ENCODE measurements at regions not wholly inside any gene's neighbourhood (a gene's known extent, or its start where the extent isn't known, plus 50 kb on each side); places are given as distances from the start of the nearest gene placed in this dataset.

DNA sequence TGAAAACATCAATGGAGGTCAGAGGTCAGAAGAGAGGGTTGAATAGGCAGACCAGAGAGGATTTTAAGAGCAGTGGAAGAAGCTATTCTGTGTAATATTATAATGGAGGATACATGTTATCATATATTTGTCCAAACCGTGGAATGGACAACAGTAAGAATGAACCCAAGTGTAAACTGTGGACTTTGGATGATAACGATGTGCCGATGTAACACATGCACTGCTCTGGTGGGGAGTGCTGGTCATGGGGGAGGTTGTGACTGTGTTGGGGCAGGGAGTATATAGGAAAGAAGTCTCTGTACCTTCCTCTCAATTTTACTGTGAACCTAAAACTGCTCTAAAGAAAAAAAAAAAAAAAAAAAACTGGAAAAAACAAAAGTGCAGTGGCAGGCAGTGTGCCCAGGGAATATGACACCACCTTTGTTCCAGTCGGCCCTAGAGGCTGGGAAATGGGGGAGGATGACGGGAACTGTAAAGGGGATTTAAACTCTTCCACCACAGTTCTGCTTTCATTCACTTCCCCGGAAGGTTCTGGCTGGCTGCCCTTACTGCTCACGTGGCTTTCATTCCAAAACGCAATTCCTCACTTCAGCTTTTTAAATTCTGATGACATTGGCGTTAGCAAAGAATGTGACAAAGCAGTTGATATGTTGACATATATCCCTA lies 113.7 kb upstream of the ANKRD1 start:
- Mint-ChIP-seq H3K4me1 (ENCODE audit: low read depth) (peaks cover 21% of the 10 kb centered on the region), H3K9me3 (peaks cover 2 to 4% of the 10 kb centered on the region in 2 donors), H3K36me3 (ENCODE audit: insufficient read depth in 2 of 2) (peaks cover 2 to 3% of the 10 kb centered on the region in 2 donors), H3K27me3 (ENCODE audit: low read depth) (peaks cover 6% of the 10 kb centered on the region), H3K4me3 (peak overlapping the region; percentile 3 to 37), H3K27ac (peak overlapping the region; percentile 40)
- DNase-seq (no peak), ATAC-seq (replicated peaks in 1 of 2) (peak in 1 of 2 donors; percentile 10)

GRCh38 chr10:91035650-91036292 lies 114.9 kb upstream of the ANKRD1 start:
- Mint-ChIP-seq H3K4me1 (ENCODE audit: low read depth) (peaks cover 21% of the 10 kb centered on the region), H3K9me3 (peaks cover 2 to 4% of the 10 kb centered on the region in 2 donors), H3K27ac (no peak overlapping the region), H3K4me3 (no peak overlapping the region), H3K27me3 (ENCODE audit: low read depth) (peaks cover 6% of the 10 kb centered on the region), H3K36me3 (ENCODE audit: insufficient read depth in 2 of 2) (peaks cover 2 to 3% of the 10 kb centered on the region in 2 donors)
- ATAC-seq (replicated peaks in 1 of 2): no peak
- no peak for DNase-seq

DNA sequence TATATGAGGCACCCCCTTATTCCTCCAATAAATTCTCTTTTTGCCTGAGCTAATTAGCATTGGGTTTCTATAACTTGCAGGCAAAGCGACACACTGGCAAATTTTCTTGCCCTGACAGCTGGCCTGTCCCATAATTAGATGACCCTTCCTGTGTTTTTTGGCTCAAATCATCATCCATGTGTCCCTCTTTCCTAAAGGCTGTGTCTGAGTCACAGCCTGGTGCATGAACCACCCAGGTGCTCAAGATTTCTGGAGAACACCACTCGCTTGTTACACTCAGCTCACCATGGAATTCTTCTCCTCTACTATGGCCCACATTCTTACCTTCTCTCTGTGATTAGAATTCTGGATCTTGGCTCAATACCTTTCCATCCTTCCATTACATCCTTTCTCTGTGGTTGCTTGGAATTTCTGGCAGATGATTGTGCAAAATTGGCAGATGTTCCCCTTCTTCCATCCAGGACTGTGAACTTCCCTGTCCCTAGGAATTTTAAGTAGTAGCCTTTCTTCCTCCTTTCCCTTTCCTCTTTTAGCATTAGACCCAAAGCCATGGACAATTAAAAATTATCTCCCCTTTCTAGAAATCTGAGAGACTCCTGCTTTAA lies 116.0 kb upstream of the ANKRD1 start:
- ATAC-seq (replicated peaks in 1 of 2): no peak
- no peak overlapping the region for H3K27ac Mint-ChIP-seq
- peaks cover 21% of the 10 kb centered on the region for H3K4me1 Mint-ChIP-seq (ENCODE audit: low read depth)
- H3K27me3 Mint-ChIP-seq (ENCODE audit: low read depth): peaks cover 6% of the 10 kb centered on the region
- H3K9me3 Mint-ChIP-seq: peaks cover 2 to 4% of the 10 kb centered on the region in 2 donors
- H3K36me3 Mint-ChIP-seq (ENCODE audit: insufficient read depth in 2 of 2): peaks cover 2 to 3% of the 10 kb centered on the region in 2 donors
- no peak for DNase-seq
- no peak overlapping the region for H3K4me3 Mint-ChIP-seq

DNA sequence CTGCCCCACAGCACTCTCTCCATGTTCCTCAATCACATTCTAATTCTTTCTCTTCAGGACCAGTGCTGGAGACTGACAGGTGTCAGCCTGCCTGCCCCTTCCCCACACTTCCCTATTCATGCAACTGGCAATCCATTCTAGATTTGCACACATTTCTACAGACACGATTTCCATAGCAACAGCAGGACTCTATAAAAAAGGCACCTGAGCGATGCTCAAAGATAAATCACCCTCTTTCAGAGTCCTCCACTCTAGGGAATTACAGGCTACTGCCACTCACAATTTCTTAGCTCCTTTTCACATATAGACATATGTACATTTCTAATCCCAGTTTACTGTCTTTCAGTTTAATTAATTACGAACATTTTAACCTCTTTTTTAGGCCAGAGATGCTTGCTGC lies 118.1 kb upstream of the ANKRD1 start:
- peaks cover 11% of the 10 kb centered on the region for H3K27me3 Mint-ChIP-seq (ENCODE audit: low read depth)
- ATAC-seq (replicated peaks in 1 of 2) (no peak), DNase-seq (no peak)
- H3K4me1 Mint-ChIP-seq (ENCODE audit: low read depth): peaks cover 13% of the 10 kb centered on the region
- H3K9me3 Mint-ChIP-seq: peaks cover 2 to 4% of the 10 kb centered on the region in 2 donors
- no peak overlapping the region for H3K27ac Mint-ChIP-seq
- H3K4me3 Mint-ChIP-seq: no peak overlapping the region
- peaks cover 2 to 3% of the 10 kb centered on the region in 2 donors for H3K36me3 Mint-ChIP-seq (ENCODE audit: insufficient read depth in 2 of 2)

DNA sequence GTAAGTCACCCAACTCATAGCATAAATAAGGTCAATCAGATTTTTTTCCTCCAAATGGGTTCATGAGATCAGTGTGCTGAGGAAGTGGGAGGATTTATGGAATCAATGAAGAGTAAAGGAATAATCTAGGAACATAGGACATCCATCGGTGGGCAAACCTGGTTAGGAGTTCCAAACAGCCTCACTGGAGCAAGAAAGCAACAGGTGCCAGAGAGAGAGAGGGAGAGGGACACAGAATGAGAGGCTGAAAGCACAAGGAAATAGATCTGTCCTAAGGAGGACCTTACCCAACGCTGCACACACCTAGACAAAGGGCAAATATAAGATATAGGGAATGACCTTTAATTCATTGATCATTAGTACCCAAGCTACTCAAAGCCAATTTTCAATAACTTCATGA lies 119.5 kb upstream of the ANKRD1 start:
- H3K4me1 Mint-ChIP-seq (ENCODE audit: low read depth): no peaks in the 10 kb centered on the region
- ATAC-seq (replicated peaks in 1 of 2) (no peak), DNase-seq (no peak)
- no peak overlapping the region for H3K4me3 Mint-ChIP-seq
- H3K9me3 Mint-ChIP-seq: no peaks in the 10 kb centered on the region
- no peaks in the 10 kb centered on the region for H3K36me3 Mint-ChIP-seq (ENCODE audit: insufficient read depth in 2 of 2)
- H3K27ac Mint-ChIP-seq: no peak overlapping the region
- H3K27me3 Mint-ChIP-seq (ENCODE audit: low read depth): peaks cover 11% of the 10 kb centered on the region

GRCh38 chr10:91042069-91042468 lies 121.2 kb upstream of the ANKRD1 start:
- no peaks in the 10 kb centered on the region for H3K4me1 Mint-ChIP-seq (ENCODE audit: low read depth)
- H3K27ac Mint-ChIP-seq: no peak overlapping the region
- no peaks in the 10 kb centered on the region for H3K9me3 Mint-ChIP-seq
- no peak for DNase-seq
- H3K27me3 Mint-ChIP-seq (ENCODE audit: low read depth): peaks cover 11% of the 10 kb centered on the region
- no peaks in the 10 kb centered on the region for H3K36me3 Mint-ChIP-seq (ENCODE audit: insufficient read depth in 2 of 2)
- ATAC-seq (replicated peaks in 1 of 2): no peak
- H3K4me3 Mint-ChIP-seq: no peak overlapping the region

DNA sequence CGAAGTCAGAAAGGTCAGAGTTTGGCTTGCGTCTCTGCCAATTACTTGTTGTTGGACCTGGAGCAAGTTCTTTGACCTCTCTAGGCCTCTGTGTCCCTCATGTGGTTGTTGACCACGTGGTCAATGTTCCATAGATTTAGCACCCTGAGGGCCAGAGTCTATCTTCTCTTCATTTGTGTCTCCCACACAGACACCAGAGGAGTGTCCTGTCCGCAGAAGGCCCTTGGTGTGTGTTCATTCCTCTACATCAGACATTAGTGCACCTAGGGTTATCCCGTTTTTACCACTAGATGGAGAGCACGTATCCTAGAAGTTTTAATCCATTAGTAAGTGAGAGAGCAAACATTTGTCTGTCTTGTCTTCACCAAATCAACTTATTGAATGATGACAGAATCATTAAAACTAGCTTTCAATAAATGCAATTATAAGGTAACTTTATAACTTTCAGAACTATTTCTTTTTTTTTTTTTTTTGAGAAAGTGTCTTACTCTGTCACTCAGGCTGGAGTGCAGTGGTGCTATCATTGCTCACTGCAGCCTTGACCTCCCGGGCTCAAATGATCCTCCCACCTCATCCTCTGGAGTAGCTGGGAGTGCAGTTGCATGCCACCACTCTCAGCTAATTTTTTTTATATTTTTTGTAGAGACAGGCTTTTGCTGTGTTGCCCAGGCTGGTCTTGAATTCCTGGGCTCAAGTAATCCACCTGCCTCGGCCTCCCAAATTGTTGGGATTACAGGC lies 122.5 kb upstream of the ANKRD1 start:
- peaks cover 2% of the 10 kb centered on the region for H3K4me1 Mint-ChIP-seq (ENCODE audit: low read depth)
- ATAC-seq (replicated peaks in 1 of 2) (no peak), DNase-seq (no peak)
- H3K27me3 Mint-ChIP-seq (ENCODE audit: low read depth): peaks cover 11% of the 10 kb centered on the region
- H3K27ac Mint-ChIP-seq: no peak overlapping the region
- H3K36me3 Mint-ChIP-seq (ENCODE audit: insufficient read depth in 2 of 2): no peaks in the 10 kb centered on the region
- no peaks in the 10 kb centered on the region for H3K9me3 Mint-ChIP-seq
- no peak overlapping the region for H3K4me3 Mint-ChIP-seq

DNA sequence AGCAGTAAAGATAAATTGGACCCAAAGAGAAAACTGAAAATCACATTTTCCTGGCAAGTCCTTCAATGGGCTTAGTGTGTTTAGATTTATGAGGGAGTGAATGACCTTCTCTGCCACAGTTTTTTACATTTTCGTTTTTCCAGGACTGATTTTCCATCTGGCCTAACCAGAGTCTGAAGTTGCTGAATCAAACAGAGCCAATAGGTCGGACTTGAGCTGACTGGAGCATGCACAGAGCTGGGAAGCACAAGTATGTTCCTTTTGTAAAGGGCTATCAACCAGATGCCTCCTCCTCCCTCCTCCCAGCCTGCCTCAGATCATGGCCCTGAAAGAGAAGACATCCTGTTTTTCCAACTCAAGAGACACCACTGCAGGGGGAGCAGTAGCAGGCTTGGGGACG lies 126.0 kb upstream of the ANKRD1 start:
- no peak for ATAC-seq (replicated peaks in 1 of 2)
- no peak for DNase-seq
- H3K9me3 Mint-ChIP-seq: no peaks in the 10 kb centered on the region
- H3K4me3 Mint-ChIP-seq: no peak overlapping the region
- H3K36me3 Mint-ChIP-seq (ENCODE audit: insufficient read depth in 2 of 2): no peaks in the 10 kb centered on the region
- H3K27ac Mint-ChIP-seq: no peak overlapping the region
- H3K27me3 Mint-ChIP-seq (ENCODE audit: low read depth): peaks cover 25% of the 10 kb centered on the region
- peaks cover 8% of the 10 kb centered on the region for H3K4me1 Mint-ChIP-seq (ENCODE audit: low read depth)

- Mint-ChIP-seq H3K4me1 (ENCODE audit: low read depth) (peaks cover 8% of the 10 kb centered on the region), H3K36me3 (ENCODE audit: insufficient read depth in 2 of 2) (no peaks in the 10 kb centered on the region), H3K4me3 (no peak overlapping the region), H3K27me3 (ENCODE audit: low read depth) (peaks cover 21% of the 10 kb centered on the region), H3K9me3 (no peaks in the 10 kb centered on the region), H3K27ac (no peak overlapping the region)
- ATAC-seq (replicated peaks in 1 of 2) (no peak), DNase-seq (no peak)
Measured at GRCh38 chr10:91048380-91048779, 127.5 kb upstream of the ANKRD1 start.

DNA sequence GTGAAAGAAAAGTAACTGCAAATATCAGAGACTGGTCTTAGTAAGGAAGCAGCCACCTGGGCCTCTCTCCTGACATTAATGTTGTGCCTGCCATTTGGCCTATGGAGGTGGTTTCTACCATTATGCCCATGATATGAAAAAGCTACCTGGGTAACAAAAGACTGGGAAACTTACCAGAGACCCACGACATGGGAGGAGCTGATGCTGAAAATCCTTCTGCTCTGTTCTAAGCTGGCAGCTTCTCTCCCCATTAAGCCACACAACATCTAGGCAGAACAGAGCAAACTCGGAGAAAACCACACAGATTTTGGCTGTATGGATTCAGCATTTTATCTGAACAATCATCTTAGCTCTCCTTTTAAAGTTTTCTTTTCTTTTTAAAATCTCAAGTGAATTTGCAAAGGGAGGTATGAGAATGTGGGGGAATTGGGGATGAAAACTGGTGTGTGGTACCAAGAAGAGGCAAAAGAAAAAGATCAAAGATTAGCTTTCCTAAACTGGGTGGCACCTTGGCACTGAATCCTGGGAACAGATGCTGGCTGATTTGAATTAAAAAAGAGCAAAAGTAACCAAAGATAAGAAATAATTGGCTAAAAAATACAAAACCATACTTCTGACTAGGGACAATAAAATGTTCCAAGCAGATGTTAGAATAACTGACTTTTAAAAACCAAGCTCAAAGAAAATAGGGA lies 128.6 kb upstream of the ANKRD1 start:
- DNase-seq: no peak
- Mint-ChIP-seq H3K4me1 (ENCODE audit: low read depth) (peaks cover 8% of the 10 kb centered on the region), H3K36me3 (ENCODE audit: insufficient read depth in 2 of 2) (no peaks in the 10 kb centered on the region), H3K27me3 (ENCODE audit: low read depth) (peaks cover 21% of the 10 kb centered on the region), H3K9me3 (no peaks in the 10 kb centered on the region), H3K4me3 (no peak overlapping the region), H3K27ac (no peak overlapping the region)
- ATAC-seq (replicated peaks in 1 of 2): no peak

GRCh38 chr10:91049988-91050360 lies 129.1 kb upstream of the ANKRD1 start:
- no peak for ATAC-seq (replicated peaks in 1 of 2)
- no peaks in the 10 kb centered on the region for H3K36me3 Mint-ChIP-seq (ENCODE audit: insufficient read depth in 2 of 2)
- no peak overlapping the region for H3K27ac Mint-ChIP-seq
- DNase-seq: no peak
- peaks cover 21% of the 10 kb centered on the region for H3K27me3 Mint-ChIP-seq (ENCODE audit: low read depth)
- H3K4me1 Mint-ChIP-seq (ENCODE audit: low read depth): peaks cover 8% of the 10 kb centered on the region
- no peaks in the 10 kb centered on the region for H3K9me3 Mint-ChIP-seq
- no peak overlapping the region for H3K4me3 Mint-ChIP-seq

DNA sequence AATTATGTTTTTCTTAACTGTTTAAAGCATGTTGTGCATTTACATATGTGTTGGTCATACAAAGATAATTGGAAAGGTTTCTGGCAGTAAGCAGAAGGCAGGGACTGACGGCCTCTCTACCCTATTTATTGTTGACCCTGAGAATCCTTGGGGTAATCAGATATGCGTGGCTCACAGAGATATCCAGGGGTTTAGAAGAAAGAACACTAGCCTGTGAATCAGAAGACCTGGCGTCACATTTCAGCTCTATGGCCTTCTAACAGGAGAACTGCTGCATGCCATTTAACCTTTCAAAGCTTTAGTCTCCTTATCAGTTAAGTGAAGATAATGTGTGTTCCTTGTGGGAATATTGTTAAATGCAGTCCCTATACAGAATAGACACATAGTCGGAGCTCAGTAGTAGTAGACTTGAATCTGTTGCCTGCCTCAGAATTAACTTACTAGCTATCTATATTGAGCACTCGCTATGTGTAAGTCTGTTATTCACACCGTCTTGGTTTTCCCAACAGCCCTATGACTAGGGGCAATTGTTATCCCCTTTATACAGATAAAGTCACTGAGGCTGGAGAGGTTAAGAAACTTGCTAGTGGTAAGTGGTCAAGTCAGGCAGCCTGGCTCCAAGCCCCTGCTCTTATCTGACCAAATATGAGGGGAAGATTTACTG lies 129.6 kb upstream of the ANKRD1 start:
- no peaks in the 10 kb centered on the region for H3K9me3 Mint-ChIP-seq
- H3K36me3 Mint-ChIP-seq (ENCODE audit: insufficient read depth in 2 of 2): no peaks in the 10 kb centered on the region
- peaks cover 8% of the 10 kb centered on the region for H3K4me1 Mint-ChIP-seq (ENCODE audit: low read depth)
- ATAC-seq (replicated peaks in 1 of 2) (no peak), DNase-seq (no peak)
- H3K27ac Mint-ChIP-seq: no peak overlapping the region
- H3K27me3 Mint-ChIP-seq (ENCODE audit: low read depth): peaks cover 21% of the 10 kb centered on the region
- H3K4me3 Mint-ChIP-seq: no peak overlapping the region

All from activated T-cell treated with anti-CD3 and anti-CD28 coated beads, Interleukin-2, amount 50 U/mL, for 72 hours (primary cell).